GM19035 (cell line): ENCODE measurements at regions not wholly inside any gene's neighbourhood (a gene's known extent, or its start where the extent isn't known, plus 50 kb on each side); places are given as distances from the start of the nearest gene placed in this dataset.

Experiments
- ATAC-seq: cut with Tn5 transposase; IDR thresholded peaks from one replicate; pipeline ENCODE4 v1.9.1; 2021; ENCODE audit not compliant: unreplicated experiment

- peak; percentile 62 for ATAC-seq
These were observed 201.4 kb downstream of the SOCS6 start for GRCh38 chr18:70489986-70490933.

- ATAC-seq, result no peak
These were observed 200.7 kb downstream of the SOCS6 start for GRCh38 chr18:70489571-70489970.

GRCh38 chr18:70469916-70470315 is 181.1 kb downstream of the SOCS6 start:
- ATAC-seq, result no peak

- ATAC-seq, result no peak
These were observed 180.2 kb downstream of the SOCS6 start for GRCh38 chr18:70468861-70469547.

GRCh38 chr18:70464343-70465114 is 175.7 kb downstream of the SOCS6 start:
- ATAC-seq, result peak; percentile 58

- no peak for ATAC-seq
These were observed 174.2 kb downstream of the SOCS6 start for GRCh38 chr18:70463085-70463484.

- no peak for ATAC-seq
These were observed 173.2 kb downstream of the SOCS6 start for GRCh38 chr18:70462078-70462439.

- ATAC-seq, result no peak
These were observed 172.7 kb downstream of the SOCS6 start for GRCh38 chr18:70461323-70462077.

- no peak for ATAC-seq
These were observed 170.9 kb downstream of the SOCS6 start for GRCh38 chr18:70459731-70460130.

GRCh38 chr18:70459251-70459650 is 170.4 kb downstream of the SOCS6 start:
- ATAC-seq, result no peak

- ATAC-seq, result no peak
These were observed 168.9 kb downstream of the SOCS6 start for GRCh38 chr18:70457788-70458187.

- ATAC-seq, result no peak
These were observed 168.4 kb downstream of the SOCS6 start for GRCh38 chr18:70457223-70457622.

GRCh38 chr18:70456376-70456775 is 167.5 kb downstream of the SOCS6 start:
- no peak for ATAC-seq

- no peak for ATAC-seq
These were observed 166.9 kb downstream of the SOCS6 start for GRCh38 chr18:70455731-70456130.

GRCh38 chr18:70454704-70455322 is 166.0 kb downstream of the SOCS6 start:
- ATAC-seq, result peak; percentile 82

- no peak for ATAC-seq
These were observed 164.4 kb downstream of the SOCS6 start for GRCh38 chr18:70453058-70453775.

GRCh38 chr18:70452501-70452900 is 163.7 kb downstream of the SOCS6 start:
- ATAC-seq, result no peak

- ATAC-seq, result no peak
These were observed 161.8 kb downstream of the SOCS6 start for GRCh38 chr18:70450426-70451253.

- ATAC-seq, result no peak
These were observed 159.7 kb downstream of the SOCS6 start for GRCh38 chr18:70448588-70448987.
